CD14-positive monocyte (primary cell): ENCODE measurements at regions not wholly inside any gene's neighbourhood (a gene's known extent, or its start where the extent isn't known, plus 50 kb on each side); places are given as distances from the start of the nearest gene placed in this dataset.

ENCODE experiments used
- DNase-seq, 3 donors: peaks; one replicate each; pipeline ENCODE4 v3.0.0-alpha.2; 2011 to 2022
- H2AFZ ChIP-seq: 2 replicates; pipeline ENCODE4 v1.6.0; 2012; ENCODE audit warnings: mild to moderate bottlenecking, low read depth, low read length, inconsistent platforms; ENCODE audit not compliant: insufficient read depth, poor library complexity, severe bottlenecking
- H3K27ac ChIP-seq, 2 donors: 1 replicate in 1 of 2; 2 replicates in 1 of 2; pipeline ENCODE4 v1.5.1; 2012 to 2013; ENCODE audit warnings: low read length in 2 of 2, control low read depth in 1 of 2, inconsistent platforms in 1 of 2, low read depth in 1 of 2, mild to moderate bottlenecking in 1 of 2
- H3K27me3 ChIP-seq, 2 donors: one replicate each; pipeline versions ENCODE4 v1.6.0 to v1.6.1; 2011 to 2013; ENCODE audit warnings: low read length in 2 of 2; ENCODE audit not compliant: control insufficient read depth in 2 of 2, insufficient read depth in 2 of 2
- H3K36me3 ChIP-seq, 2 donors: replicated peaks in 1 of 2; 1 replicate in 1 of 2; 2 replicates in 1 of 2; pipeline versions ENCODE4 v1.5.1 to v1.6.1; 2012 to 2013; ENCODE audit warnings: low read length in 2 of 2, control low read depth in 1 of 2, inconsistent platforms in 1 of 2, mild to moderate bottlenecking in 1 of 2; ENCODE audit not compliant: insufficient read depth in 2 of 2, control insufficient read depth in 1 of 2
- H3K4me1 ChIP-seq, 2 donors: 1 replicate in 1 of 2; 2 replicates in 1 of 2; pipeline versions ENCODE4 v1.5.1 to v1.6.1; 2012 to 2013; ENCODE audit warnings: low read length in 2 of 2, control low read depth in 1 of 2, inconsistent platforms in 1 of 2, mild to moderate bottlenecking in 1 of 2, moderate library complexity in 1 of 2; ENCODE audit not compliant: insufficient read depth in 2 of 2, control insufficient read depth in 1 of 2
- H3K4me2 ChIP-seq: replicated peaks from 2 replicates; pipeline ENCODE3; 2012; ENCODE audit warnings: low read length, moderate library complexity, mild to moderate bottlenecking; ENCODE audit not compliant: poor library complexity, severe bottlenecking; ENCODE audit errors: extremely low read depth
- H3K4me3 ChIP-seq, 3 experiments: fragments of 200-600 bp in 1 of 3; sonication (generic) in 1 of 3; replicated peaks in 1 of 3; 1 replicate in 2 of 3; 2 replicates in 1 of 3; pipeline ENCODE4 v1.5.1; 2011 to 2013; ENCODE audit warnings: low read length in 3 of 3, mild to moderate bottlenecking in 3 of 3, control low read depth in 2 of 3, low read depth in 2 of 3, inconsistent platforms in 1 of 3, moderate library complexity in 1 of 3
- H3K79me2 ChIP-seq: 2 replicates; pipeline ENCODE4 v1.6.0; 2012; ENCODE audit warnings: mild to moderate bottlenecking, control low read depth, inconsistent platforms, low read length, moderate library complexity; ENCODE audit not compliant: insufficient read depth
- H3K9ac ChIP-seq: 2 replicates; pipeline ENCODE4 v1.6.0; 2017; ENCODE audit warnings: low read length, mild to moderate bottlenecking; ENCODE audit not compliant: insufficient read depth, poor library complexity, severe bottlenecking
- H3K9me3 ChIP-seq, 2 donors: replicated peaks in 1 of 2; 1 replicate in 1 of 2; 2 replicates in 1 of 2; pipeline versions ENCODE4 v1.5.1 to v1.6.1; 2012 to 2013; ENCODE audit warnings: low read length in 2 of 2, control low read depth in 1 of 2; ENCODE audit not compliant: control insufficient read depth in 1 of 2, insufficient read depth in 1 of 2
- H4K20me1 ChIP-seq: 2 replicates; pipeline ENCODE4 v1.6.0; 2012; ENCODE audit warnings: mild to moderate bottlenecking, low read length, control low read depth, moderate library complexity; ENCODE audit not compliant: insufficient read depth
- H3K27ac Mint-ChIP-seq, 7 donors: one replicate each; pipeline ENCODE4 v1.8.0; 2020; ENCODE audit warnings: mild to moderate bottlenecking in 7 of 7, mixed read lengths in 7 of 7, moderate library complexity in 6 of 7, inconsistent platforms in 2 of 7
- H3K27me3 Mint-ChIP-seq, 3 donors: one replicate each; pipeline ENCODE4 v1.8.0; 2021 to 2022; ENCODE audit warnings: low read depth in 3 of 3, mild to moderate bottlenecking in 3 of 3, mixed read lengths in 3 of 3, moderate library complexity in 3 of 3, inconsistent platforms in 1 of 3
- H3K36me3 Mint-ChIP-seq, 2 donors: one replicate each; pipeline ENCODE4 v1.8.0; 2020; ENCODE audit warnings: mixed read lengths in 2 of 2, inconsistent platforms in 1 of 2, mild to moderate bottlenecking in 1 of 2
- H3K4me1 Mint-ChIP-seq: one replicate; pipeline ENCODE4 v1.8.0; 2020; ENCODE audit warnings: mild to moderate bottlenecking, mixed read lengths
- H3K4me3 Mint-ChIP-seq, 2 donors: one replicate each; pipeline ENCODE4 v1.8.0; 2020; ENCODE audit warnings: mild to moderate bottlenecking in 2 of 2, mixed read lengths in 2 of 2, moderate library complexity in 1 of 2
- H3K9me3 Mint-ChIP-seq, 7 donors: one replicate each; pipeline ENCODE4 v1.8.0; 2020 to 2022; ENCODE audit warnings: mixed read lengths in 7 of 7, mild to moderate bottlenecking in 6 of 7, moderate library complexity in 6 of 7, inconsistent platforms in 2 of 7
- CTCF ChIP-seq: fragments of 200-600 bp; IDR thresholded peaks from one replicate; pipeline ENCODE4 v1.8.0; 2022; ENCODE audit warnings: antibody characterized with exemption, mild to moderate bottlenecking
- WGBS: methylation state at CpG from one replicate; pipeline ENCODE4 v1.1.5; 2013; ENCODE audit warnings: missing lambda C conversion rate; ENCODE audit not compliant: insufficient coverage; 5-methylcytosine and 5-hydroxymethylcytosine counted together
- intact Hi-C, 2 donors: fragments of 100-400 bp; cut with micrococcal nuclease; formaldehyde crosslinking; loops; one replicate each; pipeline versions ENCODE4 v1.15.0 to v1.15.1; 2023

GRCh38 chr3:110799271-110799670 lies 272.3 kb upstream of the NECTIN3 start:
- Histone ChIP-seq H3K4me1 (no peaks in the 10 kb centered on the region), H3K9ac (no peak overlapping the region), H3K9me3 (no peaks in the 10 kb centered on the region), H3K79me2 (no peaks in the 10 kb centered on the region), H3K36me3 (no peaks in the 10 kb centered on the region), H3K27ac (no peak overlapping the region), H3K27me3 (no peaks in the 10 kb centered on the region), H2AFZ (no peak overlapping the region), H3K4me2 (no peak overlapping the region), H3K4me3 (no peak overlapping the region), H4K20me1 (no peaks in the 10 kb centered on the region)
- no CpG with 5 or more reads among the region's 2 CpGs for WGBS
- no peak for DNase-seq
- no peaks in the 10 kb centered on the region for H3K4me1 Mint-ChIP-seq
- no peak overlapping the region for H3K27ac Mint-ChIP-seq
- H3K36me3 Mint-ChIP-seq: no peaks in the 10 kb centered on the region
- H3K27me3 Mint-ChIP-seq: peaks cover 0 to 1% (median 0%) of the 10 kb centered on the region in 3 donors
- peaks cover 0 to 4% (median 0%) of the 10 kb centered on the region in 7 donors for H3K9me3 Mint-ChIP-seq
- intact Hi-C loops: no loop called here
- no peak overlapping the region for H3K4me3 Mint-ChIP-seq
- TF ChIP-seq CTCF: no peak

GRCh38 chr3:110804856-110805255 lies 266.8 kb upstream of the NECTIN3 start:
- Histone ChIP-seq H3K4me1 (no peaks in the 10 kb centered on the region), H3K36me3 (no peaks in the 10 kb centered on the region), H3K9me3 (no peaks in the 10 kb centered on the region), H3K4me3 (no peak overlapping the region), H3K4me2 (no peak overlapping the region), H3K79me2 (no peaks in the 10 kb centered on the region), H3K27me3 (no peaks in the 10 kb centered on the region), H4K20me1 (no peaks in the 10 kb centered on the region), H3K27ac (no peak overlapping the region), H3K9ac (no peak overlapping the region), H2AFZ (no peak overlapping the region)
- TF ChIP-seq CTCF: no peak
- Mint-ChIP-seq H3K27me3 (no peaks in the 10 kb centered on the region), H3K36me3 (no peaks in the 10 kb centered on the region), H3K4me1 (no peaks in the 10 kb centered on the region), H3K27ac (no peak overlapping the region), H3K4me3 (no peak overlapping the region), H3K9me3 (peaks cover 0 to 4% (median 0%) of the 10 kb centered on the region in 7 donors)
- no peak for DNase-seq
- no CpG with 5 or more reads among the region's 2 CpGs for WGBS
- intact Hi-C loops: no loop called here
